GM18499 (cell line): ENCODE measurements at regions not wholly inside any gene's neighbourhood (a gene's known extent, or its start where the extent isn't known, plus 50 kb on each side); places are given as distances from the start of the nearest gene placed in this dataset.

ENCODE experiments used
- ATAC-seq: cut with Tn5 transposase; IDR thresholded peaks from one replicate; pipeline ENCODE4 v1.9.1; 2021; ENCODE audit warnings: moderate number of reproducible peaks; ENCODE audit not compliant: insufficient read depth, unreplicated experiment

DNA sequence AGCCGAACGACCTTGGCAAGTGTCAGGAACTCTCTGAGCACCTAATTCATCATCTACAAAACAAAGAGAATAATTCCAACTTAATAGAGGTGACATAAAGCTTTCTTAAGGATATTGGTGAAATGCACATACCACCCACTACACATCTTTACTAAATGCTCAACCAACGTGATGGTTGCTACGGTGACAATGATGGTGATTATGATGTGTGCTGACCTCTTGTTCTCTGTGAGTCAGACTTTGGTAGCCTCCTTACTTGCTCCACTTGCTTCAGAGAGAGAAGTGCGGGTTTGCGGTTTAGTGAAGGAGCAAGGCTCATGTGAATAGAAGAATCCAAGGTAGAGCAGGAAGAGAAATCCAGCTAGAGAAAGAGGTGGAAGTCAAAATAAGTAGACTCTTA, 52.8 kb upstream of the CLNK start:
- no peak for ATAC-seq

DNA sequence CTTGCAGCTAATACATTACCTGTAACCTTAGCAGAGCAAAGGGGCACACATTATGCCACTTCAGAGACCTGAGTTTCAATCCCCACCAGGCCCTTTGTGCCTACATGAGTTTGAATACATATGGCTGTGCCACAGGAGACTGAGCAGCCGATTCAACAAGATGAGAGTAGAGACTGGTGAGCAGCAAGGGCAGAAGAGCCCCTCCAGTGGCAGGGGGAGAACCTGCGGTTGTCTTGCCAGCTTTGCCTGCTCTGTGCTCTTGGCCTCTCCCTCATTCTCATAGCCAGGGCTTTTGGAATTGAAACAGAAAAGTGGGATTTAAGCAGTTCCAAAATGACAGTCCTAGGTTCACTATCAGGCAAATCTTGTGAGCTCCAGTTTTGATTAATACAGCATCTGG, 52.3 kb upstream of the CLNK start:
- ATAC-seq: no peak

DNA sequence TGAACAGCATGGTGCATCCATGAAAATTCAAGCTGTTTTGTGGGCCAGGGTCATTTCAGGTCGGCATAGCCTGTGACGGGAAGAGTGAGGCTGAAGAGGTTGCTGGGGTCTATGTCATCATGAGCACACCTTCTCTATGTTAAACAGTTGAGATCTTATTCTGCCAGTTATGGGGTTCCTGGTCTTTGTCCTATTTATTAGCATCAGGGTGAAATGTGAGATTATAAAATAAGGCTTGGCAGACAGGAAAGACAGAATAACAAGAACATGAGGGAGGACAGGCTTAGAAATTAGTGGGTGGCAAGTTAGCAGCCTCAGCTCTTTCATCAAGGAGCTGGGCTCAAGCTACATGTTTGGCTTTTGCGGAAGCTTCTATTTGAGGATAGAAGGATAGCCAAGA, 51.7 kb upstream of the CLNK start:
- no peak for ATAC-seq

DNA sequence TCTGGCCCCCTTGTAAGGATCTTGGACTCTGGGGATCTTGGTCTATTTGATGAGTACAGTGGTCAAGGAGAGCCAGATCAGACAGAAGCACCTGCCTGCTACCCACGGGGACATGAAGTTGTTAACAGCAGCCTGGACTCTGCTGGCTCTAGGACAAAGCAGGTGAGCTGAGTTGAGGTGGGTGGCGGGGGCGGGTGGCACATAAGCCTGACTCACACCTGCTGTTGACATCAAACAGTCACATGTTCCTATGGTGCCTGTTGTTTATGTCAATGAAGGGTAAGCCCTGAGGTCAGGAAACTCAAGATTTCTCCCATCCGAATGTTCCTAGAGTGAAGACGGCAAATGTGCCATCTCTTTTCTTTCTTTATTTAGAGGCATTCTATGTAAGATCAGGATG, 50.1 kb upstream of the CLNK start:
- no peak for ATAC-seq
